ENCODE measurements at regions not wholly inside any gene's neighbourhood (a gene's known extent, or its start where the extent isn't known, plus 50 kb on each side); places are given as distances from the start of the nearest gene placed in this dataset.

GRCh38 chr9:104330841-104331240, 173.2 kb upstream of the OR13F1 start:
- H3K27me3 ChIP-seq (ENCODE audit: control insufficient read depth, insufficient read depth, low read length), result no peaks in the 10 kb centered on the region
- CTCF ChIA-PET, result no interaction called here
- DNase-seq (ENCODE audit: low read depth), result no peak
- no peaks in the 10 kb centered on the region for H3K36me3 ChIP-seq (ENCODE audit: control insufficient read depth, insufficient read depth, low read length)
- no peak for TF ChIP-seq CTCF (IDR thresholded peaks at IDR 0.05; ENCODE audit: insufficient read depth, low read depth, low read length)
- no peak overlapping the region for H3K4me3 ChIP-seq (ENCODE audit: low read depth, low read length)
- POLR2A ChIA-PET, result no interaction called here

- POLR2A ChIA-PET, result no interaction called here
- TF ChIP-seq CTCF (IDR thresholded peaks at IDR 0.05; ENCODE audit: insufficient read depth, low read depth, low read length), result no peak
- H3K4me3 ChIP-seq (ENCODE audit: low read depth, low read length), result no peak overlapping the region
These were observed 169.5 kb upstream of the OR13F1 start for GRCh38 chr9:104334549-104334948.

GRCh38 chr9:104339692-104340091, 164.4 kb upstream of the OR13F1 start:
- H3K36me3 ChIP-seq (ENCODE audit: control insufficient read depth, insufficient read depth, low read length), result no peaks in the 10 kb centered on the region
- H3K27me3 ChIP-seq (ENCODE audit: control insufficient read depth, insufficient read depth, low read length), result no peaks in the 10 kb centered on the region
- no peak for TF ChIP-seq CTCF (IDR thresholded peaks at IDR 0.05; ENCODE audit: insufficient read depth, low read depth, low read length)
- ChIA-PET CTCF (no interaction called here), POLR2A (no interaction called here)
- DNase-seq (ENCODE audit: low read depth), result no peak
- no peak overlapping the region for H3K4me3 ChIP-seq (ENCODE audit: low read depth, low read length)

More at GRCh38 chr9:104334549-104334948, 169.5 kb upstream of the OR13F1 start:
- Histone ChIP-seq H3K36me3 (ENCODE audit: control insufficient read depth, insufficient read depth, low read length) (no peaks in the 10 kb centered on the region), H3K27me3 (ENCODE audit: control insufficient read depth, insufficient read depth, low read length) (no peaks in the 10 kb centered on the region)
- DNase-seq (ENCODE audit: low read depth), result no peak
- CTCF ChIA-PET, result interaction anchor here (0.6 kb wide), 1 partner anchor 205 kb away, joined by 3 read pairs; no protein-coding TSS in a partner anchor

GRCh38 chr9:104342552-104342951, 161.5 kb upstream of the OR13F1 start:
- H3K27me3 ChIP-seq (ENCODE audit: control insufficient read depth, insufficient read depth, low read length), result no peaks in the 10 kb centered on the region
- H3K36me3 ChIP-seq (ENCODE audit: control insufficient read depth, insufficient read depth, low read length), result no peaks in the 10 kb centered on the region
- DNase-seq (ENCODE audit: low read depth), result no peak
- ChIA-PET CTCF (no interaction called here), POLR2A (no interaction called here)
- H3K4me3 ChIP-seq (ENCODE audit: low read depth, low read length), result no peak overlapping the region
- no peak for TF ChIP-seq CTCF (IDR thresholded peaks at IDR 0.05; ENCODE audit: insufficient read depth, low read depth, low read length)

GRCh38 chr9:104345061-104345460, 159.0 kb upstream of the OR13F1 start:
- CTCF ChIA-PET, result no interaction called here
- Histone ChIP-seq H3K27me3 (ENCODE audit: control insufficient read depth, insufficient read depth, low read length) (no peaks in the 10 kb centered on the region), H3K4me3 (ENCODE audit: low read depth, low read length) (no peak overlapping the region), H3K36me3 (ENCODE audit: control insufficient read depth, insufficient read depth, low read length) (no peaks in the 10 kb centered on the region)
- no peak for TF ChIP-seq CTCF (IDR thresholded peaks at IDR 0.05; ENCODE audit: insufficient read depth, low read depth, low read length)
- POLR2A ChIA-PET, result no interaction called here
- no peak for DNase-seq (ENCODE audit: low read depth)

All from BJ (cell line).